ENCODE measurements at regions not wholly inside any gene's neighbourhood (a gene's known extent, or its start where the extent isn't known, plus 50 kb on each side); places are given as distances from the start of the nearest gene placed in this dataset.

- TF ChIP-seq CTCF (IDR thresholded peaks at IDR 0.05) (no peak), POLR2A (IDR thresholded peaks at IDR 0.05) (no peak)
Observed at GRCh38 chr5:145673786-145674185, 161.4 kb downstream of the PRELID2 start.
